ENCODE measurements at regions not wholly inside any gene's neighbourhood (a gene's known extent, or its start where the extent isn't known, plus 50 kb on each side); places are given as distances from the start of the nearest gene placed in this dataset.

GRCh38 chr4:141467225-141467624, 169.2 kb upstream of the IL15 start:
- TF ChIP-seq BHLHE40 (IDR thresholded peaks at IDR 0.05; ENCODE audit: borderline replicate concordance): no peak
- no peak for TF ChIP-seq FOXK2 (IDR thresholded peaks at IDR 0.05)
- no peak for TF ChIP-seq ELF4 (IDR thresholded peaks at IDR 0.05)
- TF ChIP-seq FOXM1 (IDR thresholded peaks at IDR 0.05; ENCODE audit: borderline replicate concordance): no peak
- no peak for TF ChIP-seq FOXA1 (IDR thresholded peaks at IDR 0.05)
- no peak for TF ChIP-seq L3MBTL2 (conservative IDR thresholded peaks at IDR 0.05)
- no peak for TF ChIP-seq HDGF (IDR thresholded peaks at IDR 0.05; ENCODE audit: borderline replicate concordance)
- no peak for TF ChIP-seq LEF1 (IDR thresholded peaks at IDR 0.05; ENCODE audit: borderline replicate concordance)
- no peak for TF ChIP-seq SP1 (IDR thresholded peaks at IDR 0.05)

Measured in HEK293T (cell line).